DMS153 treated with DMSO at 0.1 percent for 48 hours (cell line): ENCODE measurements at regions not wholly inside any gene's neighbourhood (a gene's known extent, or its start where the extent isn't known, plus 50 kb on each side); places are given as distances from the start of the nearest gene placed in this dataset.

ENCODE experiments used
- DNase-seq: peaks from one replicate; lab custom pipeline; 2025; ENCODE audit not compliant: unreplicated experiment; lab: John Stamatoyannopoulos, UW

DNA sequence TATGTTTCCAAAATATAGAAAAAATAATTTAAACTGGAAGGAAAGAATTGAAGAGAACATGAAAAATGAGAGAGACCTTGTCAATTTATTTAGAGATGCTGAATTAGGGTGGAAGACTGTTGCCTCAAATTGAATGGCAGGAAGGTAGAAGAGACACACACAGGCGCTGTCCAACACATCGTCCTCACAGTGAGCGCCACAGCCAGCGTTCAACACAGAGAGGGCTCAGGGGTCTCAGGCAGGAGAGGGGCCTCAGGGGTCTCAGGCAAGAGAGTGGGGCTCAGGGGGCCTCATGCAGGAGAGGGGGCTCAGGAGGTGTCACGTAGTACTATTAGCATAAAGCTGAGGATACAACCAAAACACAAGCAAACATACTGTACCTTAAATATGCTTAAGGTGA, 65.7 kb downstream of the TMEM18 start:
- DNase-seq, result no peak

DNA sequence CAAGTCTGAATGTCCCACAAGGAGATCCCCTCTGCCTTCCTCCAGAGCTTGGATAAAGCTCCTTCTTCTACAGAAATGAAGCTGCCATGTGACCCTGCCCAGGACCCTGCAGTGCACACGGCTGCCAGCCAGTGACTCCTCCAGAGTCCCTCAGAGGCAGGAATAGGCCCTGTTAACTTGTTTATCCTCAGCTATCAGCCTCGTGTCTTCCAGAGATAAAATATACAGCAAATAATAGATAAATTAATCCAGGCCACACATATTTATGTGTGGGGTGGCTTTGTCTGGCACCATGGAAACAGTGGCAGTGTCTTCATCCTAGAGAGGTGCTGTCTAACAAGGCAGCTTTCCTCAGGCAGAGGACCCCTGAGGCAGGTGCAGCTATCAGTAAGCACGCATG, 66.7 kb downstream of the TMEM18 start:
- no peak for DNase-seq

DNA sequence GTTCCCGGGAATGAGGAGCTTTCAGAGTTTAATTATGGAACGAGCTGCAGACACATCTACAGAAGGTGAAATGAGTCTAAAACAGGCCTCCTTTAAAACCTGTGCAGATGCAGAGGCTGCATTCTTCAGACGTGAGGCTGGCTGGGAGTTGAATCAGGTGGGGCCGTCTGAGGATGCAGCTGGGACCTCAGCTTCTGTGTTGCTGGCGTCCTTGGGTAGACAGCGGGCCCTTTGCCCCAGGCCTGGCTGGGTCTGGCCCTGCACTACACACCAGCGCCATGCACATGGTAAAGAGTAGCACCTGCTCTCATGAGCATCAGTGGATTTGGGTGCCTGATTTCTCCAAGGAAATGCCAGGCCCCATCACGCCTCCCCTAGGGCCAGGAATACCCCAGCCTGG, 67.3 kb downstream of the TMEM18 start:
- DNase-seq, result no peak

DNA sequence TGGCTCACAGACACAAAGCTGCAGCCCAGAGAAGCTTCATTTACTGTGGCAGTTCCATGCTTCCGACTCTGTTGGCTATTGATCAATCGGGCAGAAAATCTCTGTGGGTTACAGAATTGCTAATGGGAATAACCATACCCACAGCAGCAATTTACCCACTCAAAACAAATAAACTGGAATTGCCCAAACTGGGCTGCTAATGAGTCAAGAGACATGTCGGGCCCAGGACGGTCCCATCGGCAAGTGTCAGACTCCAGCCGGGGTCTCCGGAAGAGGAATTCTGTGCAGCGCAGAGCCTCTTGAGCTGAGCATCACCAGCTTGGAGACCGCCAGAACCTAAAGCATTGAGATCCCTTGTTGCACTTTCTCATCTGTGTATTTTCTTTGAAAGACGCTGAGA, 67.8 kb downstream of the TMEM18 start:
- DNase-seq, result no peak

DNA sequence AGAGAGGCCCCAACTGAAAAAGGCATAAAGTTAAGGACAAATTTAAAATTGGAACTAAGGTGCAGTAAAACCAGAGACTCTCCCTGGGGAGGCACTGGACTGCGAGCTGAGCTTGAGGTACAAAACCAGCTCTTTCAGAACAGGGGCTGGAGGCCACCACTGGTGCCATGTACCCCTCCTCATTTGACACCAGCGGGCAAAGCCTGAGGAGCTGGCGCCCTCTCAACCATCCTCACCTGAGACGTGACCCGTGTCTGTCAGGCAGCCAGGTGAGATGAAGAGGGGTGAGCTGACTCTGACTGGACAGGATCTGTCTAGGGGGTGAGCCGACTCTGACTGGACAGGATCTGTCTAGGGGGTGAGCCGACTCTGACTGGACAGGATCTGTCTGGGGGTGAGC, 68.5 kb downstream of the TMEM18 start:
- DNase-seq, result no peak

DNA sequence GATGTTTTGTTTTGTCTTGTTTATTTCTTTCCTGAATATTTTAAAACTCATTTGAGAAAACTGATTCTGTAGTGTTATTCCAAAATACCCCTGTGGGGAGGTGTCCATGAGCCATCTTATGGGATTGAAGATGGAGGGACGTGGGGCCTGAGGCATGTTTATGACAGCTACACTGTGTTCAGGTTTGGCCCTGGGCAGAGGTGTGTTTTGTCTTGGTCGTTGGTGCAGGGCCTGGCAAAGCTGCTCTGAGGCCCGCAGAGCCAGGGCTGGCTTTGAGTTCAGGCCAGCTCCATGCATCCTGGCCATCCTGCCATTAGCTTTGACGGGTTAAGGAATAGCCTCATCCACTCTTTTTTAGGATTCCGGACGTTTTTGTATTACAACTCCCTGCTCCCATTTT, 68.9 kb downstream of the TMEM18 start:
- DNase-seq, result no peak

DNA sequence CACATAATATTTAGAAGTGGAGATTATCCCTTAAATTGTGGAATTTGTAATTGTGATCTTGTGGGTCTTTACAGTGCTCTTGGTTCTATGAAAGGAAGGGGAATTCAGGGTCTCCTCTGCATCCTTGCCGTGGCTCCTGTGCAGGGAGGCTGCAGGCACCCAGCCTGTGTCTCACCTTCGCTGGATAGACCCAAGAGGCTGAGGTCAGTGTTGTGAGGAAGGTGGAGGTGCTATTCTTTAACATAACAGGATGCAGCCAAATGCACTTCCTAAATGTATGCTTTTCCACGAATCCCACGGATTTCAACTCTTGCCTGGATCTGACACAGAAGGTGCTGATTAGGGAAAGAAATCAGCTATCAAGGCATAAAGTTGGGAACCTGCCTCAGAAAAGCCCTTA, 69.5 kb downstream of the TMEM18 start:
- no peak for DNase-seq

DNA sequence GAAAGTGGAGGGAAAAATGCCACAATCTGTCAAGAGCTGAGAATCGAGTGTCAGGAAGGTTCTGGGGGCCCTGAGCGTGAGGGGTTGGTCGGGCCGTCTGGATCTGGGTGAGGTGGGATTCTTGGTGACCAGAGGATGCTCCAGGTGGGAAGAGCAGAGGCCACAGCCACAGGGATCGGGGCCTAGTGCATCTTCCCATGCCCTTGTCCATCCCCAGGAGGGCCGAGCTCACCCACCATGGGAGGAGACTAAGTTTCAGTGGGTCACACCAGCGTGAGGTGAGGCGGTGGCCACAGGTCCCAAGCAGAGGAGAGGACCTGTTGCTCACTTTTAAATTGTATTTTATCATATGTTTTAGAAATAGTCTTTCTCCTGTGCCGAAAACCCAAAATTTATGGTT, 70.0 kb downstream of the TMEM18 start:
- no peak for DNase-seq

DNA sequence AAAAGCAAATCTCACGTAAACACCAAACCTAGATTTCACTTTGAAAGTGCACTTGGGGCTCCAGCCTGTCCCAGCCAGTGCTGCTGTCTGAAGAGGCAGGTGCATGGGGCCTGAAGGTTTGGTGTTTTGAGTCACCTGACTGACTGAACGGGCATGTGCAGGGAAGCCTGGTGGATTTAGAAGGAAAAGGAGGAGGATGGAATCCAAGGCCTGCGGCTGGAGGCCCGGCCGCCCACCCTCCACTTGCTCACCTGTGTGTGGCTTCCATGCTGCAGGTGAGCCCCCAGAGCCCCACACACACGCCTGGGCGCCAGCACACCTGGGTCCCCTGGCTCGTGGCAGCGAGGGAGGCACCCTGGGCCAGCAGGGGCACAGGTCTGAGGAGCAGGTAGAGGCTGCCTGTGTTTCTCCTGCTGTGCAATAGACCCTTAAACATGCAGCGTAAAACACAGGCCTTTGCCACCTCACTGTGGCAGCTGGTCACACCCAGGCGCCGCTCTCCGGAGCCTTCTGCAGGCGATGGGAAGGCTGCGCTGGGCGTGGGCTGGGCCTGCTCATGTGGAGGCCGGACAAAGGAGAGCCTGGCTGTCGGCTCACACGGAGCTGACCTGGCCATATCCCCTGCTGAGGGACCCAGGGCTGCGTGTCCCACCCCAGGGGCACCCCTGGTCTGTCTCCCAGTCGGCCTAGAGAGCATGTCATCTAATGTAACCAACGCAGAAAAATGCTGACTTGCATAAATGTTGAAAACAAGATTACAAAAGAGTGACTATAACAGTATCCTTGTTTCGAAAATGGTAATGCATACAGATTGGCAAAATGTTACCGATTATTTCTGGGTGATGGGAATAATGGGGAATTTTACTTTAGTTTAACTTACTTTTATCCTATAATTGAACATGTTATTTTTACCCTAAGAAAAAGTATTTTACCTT, 71.3 kb downstream of the TMEM18 start:
- DNase-seq, result no peak

DNA sequence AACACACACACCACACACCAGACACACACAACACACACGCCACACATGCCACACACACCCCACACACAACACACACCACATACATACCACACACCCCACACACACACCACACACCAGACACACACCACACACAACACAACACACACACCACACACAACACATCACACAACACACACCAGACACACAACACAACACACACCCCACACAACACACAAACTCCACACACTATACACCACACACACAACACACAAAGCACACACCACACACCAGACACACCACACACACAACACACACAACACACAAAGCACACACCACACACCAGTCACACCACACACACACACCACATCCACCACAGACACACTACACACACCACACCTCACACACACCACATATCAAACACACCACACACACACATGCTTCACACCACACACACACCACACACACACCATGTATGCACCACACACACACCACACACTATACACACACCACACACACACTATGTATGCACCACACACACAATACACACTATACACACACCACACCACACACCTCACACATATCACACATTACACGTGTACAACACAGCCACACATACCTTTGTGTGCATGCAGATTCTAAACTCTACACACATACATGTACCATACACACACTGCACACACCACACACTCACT, 72.2 kb downstream of the TMEM18 start:
- no peak for DNase-seq

DNA sequence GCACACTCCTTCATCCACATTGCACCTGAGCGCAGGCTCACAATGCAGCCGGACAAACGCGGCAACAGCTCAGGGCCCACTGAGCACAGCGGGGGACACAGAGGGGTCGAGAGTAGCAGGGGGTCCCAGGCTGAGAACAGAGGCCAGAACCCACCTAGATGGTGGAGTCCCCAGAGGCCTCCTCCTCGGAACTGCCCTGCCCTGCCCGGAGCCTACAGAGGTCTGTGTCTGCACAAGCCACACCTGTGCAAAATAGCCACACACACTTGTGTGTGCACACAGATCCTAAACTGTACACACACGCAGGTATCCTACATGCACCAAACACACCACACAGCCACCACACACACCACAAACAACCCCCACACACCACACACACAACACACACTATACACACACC, 72.8 kb downstream of the TMEM18 start:
- no peak for DNase-seq

DNA sequence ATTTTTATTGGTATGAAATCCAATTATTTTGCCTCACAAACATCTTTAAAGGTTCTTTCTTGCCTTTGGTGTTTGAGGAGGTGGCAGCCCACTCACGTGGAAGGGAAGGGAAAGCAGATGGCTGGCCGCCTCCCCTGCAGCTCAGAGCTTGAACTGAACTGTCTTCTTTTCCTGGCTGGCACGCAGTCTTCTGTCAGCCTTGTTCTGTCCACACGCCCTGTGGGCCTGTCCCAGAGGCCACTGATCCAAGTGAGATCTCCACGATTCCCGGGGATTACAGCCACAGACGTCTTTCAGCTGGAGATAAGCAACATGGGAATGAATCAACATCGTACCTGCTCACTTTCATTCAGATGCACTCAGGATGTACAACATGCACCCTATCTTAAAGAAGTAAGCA, 73.3 kb downstream of the TMEM18 start:
- no peak for DNase-seq

DNA sequence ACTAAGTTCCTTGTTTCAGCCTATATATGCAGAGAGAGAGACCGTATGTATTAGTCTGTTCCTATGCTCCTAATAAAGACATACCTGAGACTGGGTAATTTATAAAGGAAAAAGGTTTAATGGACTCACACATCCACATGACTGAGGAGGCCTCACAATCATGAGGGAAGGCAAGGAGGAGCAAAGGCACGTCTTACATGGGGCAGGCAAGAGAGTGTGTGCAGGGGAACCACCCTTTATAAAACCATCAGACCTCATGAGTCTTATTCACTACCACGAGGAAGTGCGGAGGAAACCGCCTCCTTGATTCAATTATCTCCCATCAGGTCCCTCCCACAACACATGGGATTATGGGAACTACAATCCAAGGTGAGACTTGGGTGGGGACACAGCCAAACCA, 73.8 kb downstream of the TMEM18 start:
- no peak for DNase-seq

DNA sequence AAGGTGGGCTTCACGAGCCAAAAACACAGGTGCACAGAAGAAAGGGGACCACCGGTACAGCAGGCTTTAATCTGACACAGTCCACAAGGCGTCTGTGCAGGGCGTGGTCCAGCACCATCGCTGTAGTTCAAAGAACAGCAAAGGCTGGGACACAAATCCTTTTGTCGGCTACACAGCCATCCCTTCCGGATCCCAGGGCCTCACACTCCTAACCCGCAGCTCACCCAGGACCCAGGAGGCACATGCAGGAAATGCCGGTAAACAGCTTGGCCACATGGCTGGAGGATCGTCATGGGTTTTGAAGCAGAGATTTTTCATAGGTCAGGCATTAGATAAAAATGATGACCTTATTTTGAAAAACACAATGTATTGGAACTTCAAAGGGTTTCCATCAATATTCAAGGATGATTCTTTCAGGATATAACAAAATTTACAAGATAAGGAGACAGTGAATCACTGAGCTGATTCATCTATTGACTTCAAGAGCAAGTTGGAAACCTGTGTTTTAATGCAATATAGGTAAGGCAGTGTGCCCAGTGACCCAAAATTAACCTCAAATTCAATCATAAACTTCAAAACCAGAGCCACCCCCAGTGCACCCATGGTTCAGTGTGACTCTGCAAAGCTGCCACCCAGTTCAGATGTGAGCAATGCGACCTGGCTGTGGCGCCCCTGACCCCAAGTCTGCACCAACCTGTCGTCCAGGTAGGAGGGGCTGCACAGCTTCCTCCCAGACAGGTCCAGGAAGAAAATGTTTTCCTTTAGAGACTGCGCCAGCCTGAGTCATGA, 74.4 kb downstream of the TMEM18 start:
- DNase-seq, result no peak

DNA sequence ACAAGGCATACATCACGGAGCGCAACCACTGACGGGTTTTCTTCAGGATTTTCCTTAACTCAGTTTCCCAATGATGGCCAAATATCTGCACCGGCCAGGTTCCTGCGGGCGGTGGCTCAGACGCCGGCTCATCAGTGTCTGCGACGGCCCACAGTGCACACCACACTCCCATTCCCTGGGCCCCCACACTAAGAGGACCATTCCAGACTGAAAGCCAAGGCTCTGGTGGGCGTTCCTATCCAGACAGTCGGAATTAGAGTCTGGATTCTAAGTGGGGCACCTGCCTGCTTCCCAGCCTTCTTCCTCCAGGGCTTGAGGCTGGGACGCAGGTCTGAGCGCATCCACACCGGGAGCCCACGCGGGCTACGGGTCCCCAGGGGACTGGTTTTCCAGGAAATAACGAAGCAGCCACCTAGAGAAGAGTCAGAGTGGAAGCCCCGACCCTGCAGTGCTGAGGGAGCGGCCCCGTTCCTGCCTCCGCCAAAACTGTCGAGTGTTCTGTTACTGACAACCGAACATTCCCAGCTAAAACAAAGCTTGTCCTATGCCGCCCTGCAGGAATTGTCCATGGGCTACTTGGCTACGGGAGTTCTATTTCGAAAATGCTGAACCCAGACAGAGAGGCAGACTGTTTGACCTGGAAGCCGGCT, 75.3 kb downstream of the TMEM18 start:
- DNase-seq, result no peak

DNA sequence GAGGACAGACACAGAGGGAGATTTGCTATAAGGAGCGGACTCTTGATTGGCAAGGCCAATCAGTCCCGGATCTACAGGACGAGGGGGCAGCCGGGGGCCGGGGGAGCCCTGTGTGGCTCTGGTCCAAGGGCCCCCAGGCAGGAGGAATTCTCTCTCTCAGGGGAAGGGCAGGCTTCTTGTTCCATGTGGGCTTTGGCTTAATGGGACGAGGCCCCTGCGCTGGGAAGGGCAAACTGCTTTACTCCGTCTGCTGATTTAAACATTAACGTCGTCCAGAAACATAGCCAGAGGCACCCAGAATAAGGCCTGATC, 75.9 kb downstream of the TMEM18 start:
- no peak for DNase-seq

DNA sequence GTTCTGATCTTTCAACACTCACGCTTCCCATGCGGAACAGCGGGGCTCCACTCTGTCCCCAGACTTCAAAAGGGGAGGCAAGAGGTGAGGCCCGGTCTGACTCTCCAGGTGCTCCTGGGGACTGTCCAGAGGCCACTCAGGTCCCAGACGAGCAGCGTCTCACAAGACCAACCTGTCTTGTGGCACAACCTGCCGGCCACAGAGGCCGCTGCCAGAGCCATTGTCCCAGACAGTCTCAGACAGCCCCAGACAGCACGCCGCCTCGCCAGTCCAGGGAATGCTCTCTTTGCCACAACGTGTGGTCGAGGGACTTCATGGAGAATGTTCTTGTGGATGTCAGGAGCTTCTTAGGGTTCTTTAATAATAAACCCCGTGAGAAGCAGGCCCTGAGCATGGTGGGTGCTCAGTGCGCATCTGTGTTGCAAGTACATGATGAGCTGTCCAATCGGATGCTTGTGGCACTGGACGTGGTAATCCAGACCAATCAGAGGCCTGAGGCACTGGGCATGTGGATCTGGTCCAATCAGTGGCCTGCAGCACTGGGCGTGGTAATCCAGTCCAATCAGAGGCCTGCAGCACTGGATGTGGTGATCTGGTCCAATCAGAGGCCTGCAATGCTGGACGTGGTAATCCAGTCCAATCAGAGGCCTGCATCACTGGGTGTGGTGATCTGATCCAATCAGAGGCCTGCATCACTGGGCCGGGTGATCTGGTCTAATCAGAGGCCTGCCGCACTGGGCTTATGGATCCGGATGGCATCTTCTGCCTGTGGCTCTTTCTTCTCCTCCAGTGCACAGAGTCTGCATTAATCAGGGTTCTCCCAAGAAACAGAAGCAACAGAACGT, 76.4 kb downstream of the TMEM18 start:
- no peak for DNase-seq

DNA sequence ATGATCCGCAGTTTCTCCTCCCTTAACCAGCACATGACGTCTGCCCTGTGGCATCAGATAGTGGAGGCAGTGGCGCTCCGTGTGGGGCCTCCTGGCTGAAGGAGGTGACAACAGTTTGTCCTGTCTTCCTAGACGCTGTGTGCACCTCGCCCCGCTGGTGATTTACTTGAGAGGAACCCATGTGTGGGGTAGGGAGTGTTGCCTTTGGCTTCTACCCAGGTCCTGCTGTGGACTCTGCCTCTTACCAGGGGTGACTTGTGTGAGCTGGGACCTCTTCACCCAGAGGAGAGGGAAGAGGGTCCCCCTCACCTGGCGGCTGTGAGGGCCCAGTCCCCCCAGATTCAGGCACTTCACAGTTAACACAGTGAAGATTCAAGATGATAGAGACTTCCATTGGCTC, 77.6 kb downstream of the TMEM18 start:
- no peak for DNase-seq

DNA sequence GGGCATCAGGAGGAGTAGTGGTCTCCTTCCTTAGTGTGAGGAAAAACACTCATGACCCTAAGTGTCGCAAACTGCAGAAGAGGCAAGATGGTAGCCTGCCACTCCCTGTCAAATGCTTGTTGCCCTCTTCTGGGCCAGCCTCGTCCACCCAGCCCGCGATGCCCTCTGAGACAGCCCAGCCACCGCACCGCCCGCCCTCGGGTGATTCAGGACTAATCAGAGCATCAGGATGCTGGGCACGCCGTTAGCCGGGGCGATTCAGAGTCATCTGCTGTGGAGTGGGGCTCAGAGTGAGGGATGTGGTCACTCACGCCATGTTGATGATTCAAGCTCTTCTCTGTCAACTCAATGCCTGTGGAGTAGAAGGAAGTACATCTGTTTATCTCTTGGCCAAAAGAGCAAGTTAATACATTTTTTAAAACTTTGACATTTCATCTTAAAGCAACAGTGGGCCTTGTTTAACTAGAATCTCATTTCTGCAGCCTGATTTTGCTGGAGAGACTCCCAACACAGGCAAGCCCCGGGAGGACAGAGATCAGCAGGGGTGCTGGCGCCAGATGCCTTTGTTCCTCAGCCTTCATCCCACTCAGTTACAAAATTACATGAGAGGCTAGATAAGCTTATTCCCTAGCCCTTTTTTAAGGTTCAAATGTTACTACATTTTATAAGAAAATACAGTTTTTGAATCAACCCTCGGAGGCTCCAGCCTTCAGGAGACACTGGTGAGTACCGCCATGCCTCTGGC, 79.0 kb downstream of the TMEM18 start:
- DNase-seq, result no peak
